NT2/D1 (cell line): ENCODE measurements at regions not wholly inside any gene's neighbourhood (a gene's known extent, or its start where the extent isn't known, plus 50 kb on each side); places are given as distances from the start of the nearest gene placed in this dataset.

Experiments
- YY1 ChIP-seq: IDR thresholded peaks from 2 replicates; pipeline ENCODE4 v1.6.1; 2011; ENCODE audit not compliant: insufficient read length, insufficient read depth
- ZNF274 ChIP-seq: IDR thresholded peaks from 2 replicates; pipeline ENCODE4 v1.6.1; 2011; ENCODE audit warnings: mild to moderate bottlenecking, low read depth, low read length

DNA sequence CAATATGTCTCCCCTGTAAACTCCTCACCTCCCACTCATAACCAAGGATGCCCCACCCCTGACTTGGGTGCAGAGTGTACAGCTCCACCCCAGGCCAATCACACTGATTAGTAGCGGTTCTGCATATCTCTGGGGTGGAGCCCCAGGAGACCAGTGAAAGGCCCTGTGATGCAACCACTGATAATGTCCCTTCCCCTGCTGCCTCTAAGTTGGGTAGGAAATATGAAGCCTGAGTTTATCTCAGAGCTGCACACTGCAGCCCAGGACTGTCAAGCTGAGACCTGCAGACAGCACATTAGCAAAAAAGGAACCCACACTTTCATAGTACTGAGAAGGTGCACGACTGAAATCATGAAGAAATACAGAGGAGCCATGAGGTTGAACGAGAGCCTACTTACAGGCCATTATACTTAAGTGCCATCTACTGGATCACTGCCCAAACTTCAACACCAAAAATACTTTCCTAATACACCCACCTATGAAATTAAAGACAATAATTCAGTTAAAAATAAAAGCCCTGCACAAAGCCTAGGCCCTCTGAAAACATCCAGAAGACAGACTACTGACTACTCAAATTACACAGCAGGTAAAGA is 455.4 kb upstream of the LRRTM4 start:
- TF ChIP-seq YY1 (no peak), ZNF274 (no peak)
